ENCODE measurements at regions not wholly inside any gene's neighbourhood (a gene's known extent, or its start where the extent isn't known, plus 50 kb on each side); places are given as distances from the start of the nearest gene placed in this dataset.

DNA sequence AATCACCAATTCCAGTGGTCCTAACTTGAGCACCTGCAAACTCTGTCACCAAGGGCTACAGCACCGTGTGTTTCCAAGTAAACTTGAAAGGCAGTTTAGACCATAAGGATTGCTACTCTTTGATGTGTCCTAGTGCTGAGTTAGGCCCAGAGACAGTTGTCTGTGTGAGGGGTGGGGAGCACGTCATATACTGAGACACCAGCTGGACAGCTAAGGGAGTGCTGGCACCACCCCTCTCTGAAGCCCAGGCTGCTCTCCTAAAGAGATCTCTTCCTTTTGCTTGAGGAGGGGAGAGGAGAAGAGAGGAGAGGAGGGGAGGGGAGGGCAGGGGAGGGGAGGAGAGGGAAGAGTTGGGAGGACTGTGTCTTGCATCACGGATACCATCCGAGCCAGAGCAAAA is 218.7 kb upstream of the TACR3 start:
- H3K79me2 ChIP-seq (ENCODE audit: control insufficient read depth, insufficient read depth, low read length) = no peaks in the 10 kb centered on the region
- H3K27me3 Mint-ChIP-seq = no peaks in the 10 kb centered on the region
- no CpG with 5 or more reads among the region's 4 CpGs for WGBS (ENCODE audit: insufficient coverage)
- no peaks in the 10 kb centered on the region for H3K36me3 ChIP-seq (replicated peaks in 1 of 2; ENCODE audit: control extremely low read depth in 1 of 2, control insufficient read depth in 1 of 2, extremely low read depth in 1 of 2, insufficient read depth in 2 of 2, low read length in 1 of 2)
- peaks cover 0 to 7% (median 0%) of the 10 kb centered on the region in 3 donors for H3K9me3 ChIP-seq (ENCODE audit: control extremely low read depth in 1 of 3, control insufficient read depth in 2 of 3, insufficient read depth in 1 of 3, low read length in 2 of 3)
- ChIA-PET POLR2A (no interaction called here), CTCF (no interaction called here)
- H3K4me1 Mint-ChIP-seq = no peaks in the 10 kb centered on the region
- H3K27ac ChIP-seq (ENCODE audit: low read length in 2 of 2) = no peak overlapping the region
- no peaks in the 10 kb centered on the region for H3K27me3 ChIP-seq (replicated peaks in 1 of 4; ENCODE audit: control extremely low read depth in 1 of 4, control insufficient read depth in 3 of 4, insufficient read depth in 4 of 4, low read length in 3 of 4)
- no peak overlapping the region for H3K4me2 ChIP-seq (replicated peaks; ENCODE audit: low read depth, low read length, poor library complexity, severe bottlenecking)
- TF ChIP-seq EZH2 (IDR thresholded peaks at IDR 0.05; ENCODE audit: borderline replicate concordance, insufficient read depth, low read depth, low read length, poor library complexity, severe bottlenecking) = no peak
- TF ChIP-seq, protein P1, sequence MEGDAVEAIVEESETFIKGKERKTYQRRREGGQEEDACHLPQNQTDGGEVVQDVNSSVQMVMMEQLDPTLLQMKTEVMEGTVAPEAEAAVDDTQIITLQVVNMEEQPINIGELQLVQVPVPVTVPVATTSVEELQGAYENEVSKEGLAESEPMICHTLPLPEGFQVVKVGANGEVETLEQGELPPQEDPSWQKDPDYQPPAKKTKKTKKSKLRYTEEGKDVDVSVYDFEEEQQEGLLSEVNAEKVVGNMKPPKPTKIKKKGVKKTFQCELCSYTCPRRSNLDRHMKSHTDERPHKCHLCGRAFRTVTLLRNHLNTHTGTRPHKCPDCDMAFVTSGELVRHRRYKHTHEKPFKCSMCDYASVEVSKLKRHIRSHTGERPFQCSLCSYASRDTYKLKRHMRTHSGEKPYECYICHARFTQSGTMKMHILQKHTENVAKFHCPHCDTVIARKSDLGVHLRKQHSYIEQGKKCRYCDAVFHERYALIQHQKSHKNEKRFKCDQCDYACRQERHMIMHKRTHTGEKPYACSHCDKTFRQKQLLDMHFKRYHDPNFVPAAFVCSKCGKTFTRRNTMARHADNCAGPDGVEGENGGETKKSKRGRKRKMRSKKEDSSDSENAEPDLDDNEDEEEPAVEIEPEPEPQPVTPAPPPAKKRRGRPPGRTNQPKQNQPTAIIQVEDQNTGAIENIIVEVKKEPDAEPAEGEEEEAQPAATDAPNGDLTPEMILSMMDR (IDR thresholded peaks at IDR 0.05) = no peak
- no peaks in the 10 kb centered on the region for H4K20me1 ChIP-seq (ENCODE audit: control insufficient read depth, insufficient read depth, low read length, poor library complexity, severe bottlenecking)
- H3K4me3 Mint-ChIP-seq = no peak overlapping the region
- H3K27ac Mint-ChIP-seq = no peak overlapping the region
- DNase-seq (no peak), ATAC-seq (ENCODE audit: low read depth) (no peak)
- no peaks in the 10 kb centered on the region for H3K4me1 ChIP-seq (ENCODE audit: control insufficient read depth in 2 of 2, insufficient read depth in 2 of 2, low read length in 2 of 2)
- H2AFZ ChIP-seq (ENCODE audit: insufficient read depth, low read depth, low read length, poor library complexity, severe bottlenecking) = no peak overlapping the region
- H3K4me3 ChIP-seq (ENCODE audit: control extremely low read depth in 1 of 5, extremely low read depth in 1 of 5, insufficient read depth in 1 of 5, low read depth in 2 of 5, low read length in 4 of 5) = no peak overlapping the region
- no peaks in the 10 kb centered on the region for H3K9me3 Mint-ChIP-seq (ENCODE audit: insufficient read depth)
- H3K9ac ChIP-seq (ENCODE audit: low read length) = no peak overlapping the region
- intact Hi-C loops (cut with micrococcal nuclease) = no loop called here

DNA sequence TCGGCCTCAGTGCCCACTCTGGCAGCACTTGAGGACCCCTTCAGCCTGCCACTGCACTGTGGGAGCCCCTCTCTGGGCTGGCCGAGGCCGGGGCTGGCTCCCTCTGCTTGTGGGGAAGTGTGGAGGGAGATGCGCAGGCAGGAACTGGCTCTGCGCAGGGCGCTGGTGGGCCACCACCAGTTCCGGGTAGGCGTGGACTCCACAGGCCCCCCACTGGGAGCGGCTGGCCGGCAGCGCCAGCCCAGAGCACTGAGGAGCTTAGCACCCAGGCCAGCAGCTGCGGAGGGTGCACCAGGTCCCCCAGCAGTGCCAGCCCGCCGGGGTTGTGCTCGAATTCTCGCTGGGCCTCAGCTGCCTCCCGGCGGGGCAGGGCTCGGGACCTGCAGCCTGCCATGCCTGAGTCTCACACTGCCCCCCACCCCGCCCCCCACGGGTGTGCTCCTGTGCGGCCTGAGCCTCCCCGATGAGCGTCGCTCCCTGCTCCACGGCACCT is 216.9 kb upstream of the TACR3 start:
- H3K36me3 ChIP-seq (replicated peaks in 1 of 2; ENCODE audit: control extremely low read depth in 1 of 2, control insufficient read depth in 1 of 2, extremely low read depth in 1 of 2, insufficient read depth in 2 of 2, low read length in 1 of 2) = no peaks in the 10 kb centered on the region
- ChIA-PET CTCF (no interaction called here), POLR2A (no interaction called here)
- H3K9me3 Mint-ChIP-seq (ENCODE audit: insufficient read depth) = no peaks in the 10 kb centered on the region
- H3K4me1 Mint-ChIP-seq = no peaks in the 10 kb centered on the region
- no peaks in the 10 kb centered on the region for H3K27me3 ChIP-seq (replicated peaks in 1 of 4; ENCODE audit: control extremely low read depth in 1 of 4, control insufficient read depth in 3 of 4, insufficient read depth in 4 of 4, low read length in 3 of 4)
- no peaks in the 10 kb centered on the region for H3K27me3 Mint-ChIP-seq
- no peak overlapping the region for H3K4me2 ChIP-seq (replicated peaks; ENCODE audit: low read depth, low read length, poor library complexity, severe bottlenecking)
- H3K9ac ChIP-seq (ENCODE audit: low read length) = no peak overlapping the region
- DNase-seq (no peak), ATAC-seq (ENCODE audit: low read depth) (no peak)
- no peak overlapping the region for H3K4me3 ChIP-seq (ENCODE audit: control extremely low read depth in 1 of 5, extremely low read depth in 1 of 5, insufficient read depth in 1 of 5, low read depth in 2 of 5, low read length in 4 of 5)
- no peaks in the 10 kb centered on the region for H3K4me1 ChIP-seq (ENCODE audit: control insufficient read depth in 2 of 2, insufficient read depth in 2 of 2, low read length in 2 of 2)
- WGBS (ENCODE audit: insufficient coverage) = 96% methylated on average over 24 of the region's 26 CpGs
- intact Hi-C loops (cut with micrococcal nuclease) = no loop called here
- H3K79me2 ChIP-seq (ENCODE audit: control insufficient read depth, insufficient read depth, low read length) = no peaks in the 10 kb centered on the region
- H2AFZ ChIP-seq (ENCODE audit: insufficient read depth, low read depth, low read length, poor library complexity, severe bottlenecking) = no peak overlapping the region
- no peak overlapping the region for H3K27ac Mint-ChIP-seq
- H3K9me3 ChIP-seq (ENCODE audit: control extremely low read depth in 1 of 3, control insufficient read depth in 2 of 3, insufficient read depth in 1 of 3, low read length in 2 of 3) = peaks cover 0 to 7% (median 0%) of the 10 kb centered on the region in 3 donors
- H3K4me3 Mint-ChIP-seq = no peak overlapping the region
- TF ChIP-seq, protein P1 (IDR thresholded peaks at IDR 0.05) = no peak
- no peak for TF ChIP-seq EZH2 (IDR thresholded peaks at IDR 0.05; ENCODE audit: borderline replicate concordance, insufficient read depth, low read depth, low read length, poor library complexity, severe bottlenecking)
- H3K27ac ChIP-seq (ENCODE audit: low read length in 2 of 2) = no peak overlapping the region
- H4K20me1 ChIP-seq (ENCODE audit: control insufficient read depth, insufficient read depth, low read length, poor library complexity, severe bottlenecking) = no peaks in the 10 kb centered on the region

Measured in B cell (primary cell).